Sigmoid colon (tissue), 4 donors: ENCODE measurements at regions not wholly inside any gene's neighbourhood (a gene's known extent, or its start where the extent isn't known, plus 50 kb on each side); places are given as distances from the start of the nearest gene placed in this dataset.

Experiments used
- POLR2AphosphoS5 ChIP-seq, 4 donors: sonication (generic); formaldehyde crosslinking; IDR thresholded peaks; one replicate each; pipeline ENCODE4 v1.6.1; 2017; ENCODE audit warnings: antibody characterized with exemption in 4 of 4
- TF ChIP-seq, protein P1 (sequence below), 4 experiments: fragments of 450-650 bp in 3 of 4; fragments of 200-600 bp in 1 of 4; IDR thresholded peaks; one replicate each; pipeline ENCODE4 v1.5.1; 2016 to 2019; ENCODE audit warnings: antibody characterized with exemption in 4 of 4, mild to moderate bottlenecking in 3 of 4, moderate library complexity in 2 of 4

DNA sequence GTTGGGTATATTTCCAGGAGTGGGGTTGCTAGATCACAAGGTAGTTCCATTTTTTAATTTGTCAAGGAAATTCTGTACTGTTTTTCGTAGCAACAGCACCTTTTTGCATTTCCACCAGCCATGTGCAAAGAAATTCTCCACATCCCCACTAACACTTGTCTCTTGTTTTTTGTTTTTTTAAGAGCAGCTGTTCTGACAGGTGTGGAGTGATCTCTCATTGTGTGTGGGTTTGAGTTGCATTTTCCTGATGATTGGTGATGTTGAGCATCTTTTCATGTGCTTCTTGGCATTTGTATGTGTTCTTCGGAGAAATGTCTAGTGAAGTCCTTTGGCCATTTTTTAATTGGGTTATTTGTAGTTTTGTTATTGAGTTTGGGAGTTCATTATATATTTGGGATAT is 80.3 kb upstream of the PUDP start:
- TF ChIP-seq POLR2AphosphoS5 (IDR thresholded peaks at IDR 0.05): no peak
- TF ChIP-seq, protein P1, sequence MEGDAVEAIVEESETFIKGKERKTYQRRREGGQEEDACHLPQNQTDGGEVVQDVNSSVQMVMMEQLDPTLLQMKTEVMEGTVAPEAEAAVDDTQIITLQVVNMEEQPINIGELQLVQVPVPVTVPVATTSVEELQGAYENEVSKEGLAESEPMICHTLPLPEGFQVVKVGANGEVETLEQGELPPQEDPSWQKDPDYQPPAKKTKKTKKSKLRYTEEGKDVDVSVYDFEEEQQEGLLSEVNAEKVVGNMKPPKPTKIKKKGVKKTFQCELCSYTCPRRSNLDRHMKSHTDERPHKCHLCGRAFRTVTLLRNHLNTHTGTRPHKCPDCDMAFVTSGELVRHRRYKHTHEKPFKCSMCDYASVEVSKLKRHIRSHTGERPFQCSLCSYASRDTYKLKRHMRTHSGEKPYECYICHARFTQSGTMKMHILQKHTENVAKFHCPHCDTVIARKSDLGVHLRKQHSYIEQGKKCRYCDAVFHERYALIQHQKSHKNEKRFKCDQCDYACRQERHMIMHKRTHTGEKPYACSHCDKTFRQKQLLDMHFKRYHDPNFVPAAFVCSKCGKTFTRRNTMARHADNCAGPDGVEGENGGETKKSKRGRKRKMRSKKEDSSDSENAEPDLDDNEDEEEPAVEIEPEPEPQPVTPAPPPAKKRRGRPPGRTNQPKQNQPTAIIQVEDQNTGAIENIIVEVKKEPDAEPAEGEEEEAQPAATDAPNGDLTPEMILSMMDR (IDR thresholded peaks at IDR 0.05): no peak
